ENCODE measurements at regions not wholly inside any gene's neighbourhood (a gene's known extent, or its start where the extent isn't known, plus 50 kb on each side); places are given as distances from the start of the nearest gene placed in this dataset.

DNA sequence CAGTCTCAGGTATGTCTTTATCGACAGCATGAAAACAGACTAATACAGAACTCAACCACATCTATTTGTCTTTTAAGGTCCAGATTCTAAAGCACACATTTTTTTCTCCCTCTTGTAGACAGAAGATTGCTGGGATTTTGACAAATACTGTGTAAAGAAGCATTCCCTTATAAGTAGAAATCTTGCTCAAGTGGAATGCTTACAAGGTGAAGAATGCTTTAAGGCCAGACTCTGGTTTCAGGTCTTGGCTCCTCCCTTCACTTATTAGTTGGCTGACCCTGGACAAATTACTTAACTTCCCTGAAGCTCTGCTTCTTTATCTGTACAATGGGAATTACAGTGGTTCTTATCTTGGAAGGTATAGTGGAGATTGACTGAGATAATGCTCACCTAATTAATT lies 242.3 kb upstream of the IRX5 start:
- Histone ChIP-seq H3F3A (ENCODE audit: insufficient read depth, low read length, poor library complexity, severe bottlenecking) (no peaks in the 10 kb centered on the region), H3K9me3 (ENCODE audit: low read length) (no peaks in the 10 kb centered on the region), H4K20me1 (ENCODE audit: insufficient read depth) (no peaks in the 10 kb centered on the region), H2AFZ (ENCODE audit: low read depth, low read length) (no peak overlapping the region), H3K27ac (ENCODE audit: low read length) (no peak overlapping the region), H3K27me3 (ENCODE audit: insufficient read depth, low read depth, low read length) (peaks cover 7% of the 10 kb centered on the region), H3K9me2 (ENCODE audit: insufficient read depth, low read length) (no peaks in the 10 kb centered on the region), H3K36me3 (ENCODE audit: insufficient read depth, low read length) (no peaks in the 10 kb centered on the region), H3K9ac (ENCODE audit: low read length) (no peak overlapping the region), H3K79me2 (replicated peaks; ENCODE audit: insufficient read depth, low read length) (no peaks in the 10 kb centered on the region), H3K4me2 (ENCODE audit: low read length) (no peak overlapping the region), H3K4me3 (ENCODE audit: low read length) (no peak overlapping the region)
- no peak for TF ChIP-seq EP300 (conservative IDR thresholded peaks at IDR 0.05; ENCODE audit: poor library complexity, severe bottlenecking)
- TF ChIP-seq EZH2 (IDR thresholded peaks at IDR 0.05; ENCODE audit: borderline replicate concordance, insufficient read depth, low read length, poor library complexity, severe bottlenecking), result no peak
- TF ChIP-seq POLR2AphosphoS5 (IDR thresholded peaks at IDR 0.05), result no peak
- no peak for TF ChIP-seq CTCF (IDR thresholded peaks at IDR 0.05; ENCODE audit: poor library complexity, severe bottlenecking)
- no peak for TF ChIP-seq RAD21 (conservative IDR thresholded peaks at IDR 0.05)

- no peaks in the 10 kb centered on the region for H3K9me3 ChIP-seq (ENCODE audit: low read length)
- H2AFZ ChIP-seq (ENCODE audit: low read depth, low read length), result no peak overlapping the region
- no peak overlapping the region for H3K27ac ChIP-seq (ENCODE audit: low read length)
- H3F3A ChIP-seq (ENCODE audit: insufficient read depth, low read length, poor library complexity, severe bottlenecking), result no peaks in the 10 kb centered on the region
- peaks cover 7% of the 10 kb centered on the region for H3K27me3 ChIP-seq (ENCODE audit: insufficient read depth, low read depth, low read length)
- H3K36me3 ChIP-seq (ENCODE audit: insufficient read depth, low read length), result no peaks in the 10 kb centered on the region
- H3K4me3 ChIP-seq (ENCODE audit: low read length), result no peak overlapping the region
- TF ChIP-seq POLR2AphosphoS5 (IDR thresholded peaks at IDR 0.05) (no peak), CTCF (IDR thresholded peaks at IDR 0.05; ENCODE audit: poor library complexity, severe bottlenecking) (no peak)
- no peak overlapping the region for H3K9ac ChIP-seq (ENCODE audit: low read length)
- no peaks in the 10 kb centered on the region for H3K9me2 ChIP-seq (ENCODE audit: insufficient read depth, low read length)
- no peak overlapping the region for H3K4me2 ChIP-seq (ENCODE audit: low read length)
- no peaks in the 10 kb centered on the region for H3K79me2 ChIP-seq (replicated peaks; ENCODE audit: insufficient read depth, low read length)
- no peaks in the 10 kb centered on the region for H4K20me1 ChIP-seq (ENCODE audit: insufficient read depth)
Observed at GRCh38 chr16:54687043-54687899, 243.4 kb upstream of the IRX5 start.

- TF ChIP-seq SMC3 (conservative IDR thresholded peaks at IDR 0.05; ENCODE audit: poor library complexity), result no peak
- TF ChIP-seq, protein P1, sequence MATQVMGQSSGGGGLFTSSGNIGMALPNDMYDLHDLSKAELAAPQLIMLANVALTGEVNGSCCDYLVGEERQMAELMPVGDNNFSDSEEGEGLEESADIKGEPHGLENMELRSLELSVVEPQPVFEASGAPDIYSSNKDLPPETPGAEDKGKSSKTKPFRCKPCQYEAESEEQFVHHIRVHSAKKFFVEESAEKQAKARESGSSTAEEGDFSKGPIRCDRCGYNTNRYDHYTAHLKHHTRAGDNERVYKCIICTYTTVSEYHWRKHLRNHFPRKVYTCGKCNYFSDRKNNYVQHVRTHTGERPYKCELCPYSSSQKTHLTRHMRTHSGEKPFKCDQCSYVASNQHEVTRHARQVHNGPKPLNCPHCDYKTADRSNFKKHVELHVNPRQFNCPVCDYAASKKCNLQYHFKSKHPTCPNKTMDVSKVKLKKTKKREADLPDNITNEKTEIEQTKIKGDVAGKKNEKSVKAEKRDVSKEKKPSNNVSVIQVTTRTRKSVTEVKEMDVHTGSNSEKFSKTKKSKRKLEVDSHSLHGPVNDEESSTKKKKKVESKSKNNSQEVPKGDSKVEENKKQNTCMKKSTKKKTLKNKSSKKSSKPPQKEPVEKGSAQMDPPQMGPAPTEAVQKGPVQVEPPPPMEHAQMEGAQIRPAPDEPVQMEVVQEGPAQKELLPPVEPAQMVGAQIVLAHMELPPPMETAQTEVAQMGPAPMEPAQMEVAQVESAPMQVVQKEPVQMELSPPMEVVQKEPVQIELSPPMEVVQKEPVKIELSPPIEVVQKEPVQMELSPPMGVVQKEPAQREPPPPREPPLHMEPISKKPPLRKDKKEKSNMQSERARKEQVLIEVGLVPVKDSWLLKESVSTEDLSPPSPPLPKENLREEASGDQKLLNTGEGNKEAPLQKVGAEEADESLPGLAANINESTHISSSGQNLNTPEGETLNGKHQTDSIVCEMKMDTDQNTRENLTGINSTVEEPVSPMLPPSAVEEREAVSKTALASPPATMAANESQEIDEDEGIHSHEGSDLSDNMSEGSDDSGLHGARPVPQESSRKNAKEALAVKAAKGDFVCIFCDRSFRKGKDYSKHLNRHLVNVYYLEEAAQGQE (IDR thresholded peaks at IDR 0.05; ENCODE audit: borderline replicate concordance), result no peak
- no peak for TF ChIP-seq EP300 (conservative IDR thresholded peaks at IDR 0.05; ENCODE audit: poor library complexity, severe bottlenecking)
- no peak for TF ChIP-seq CTCF (IDR thresholded peaks at IDR 0.05; ENCODE audit: poor library complexity, severe bottlenecking)
- TF ChIP-seq MXI1 (conservative IDR thresholded peaks at IDR 0.05; ENCODE audit: poor library complexity, severe bottlenecking), result no peak
- TF ChIP-seq RAD21 (conservative IDR thresholded peaks at IDR 0.05), result no peak
- no peak for TF ChIP-seq EZH2 (IDR thresholded peaks at IDR 0.05; ENCODE audit: borderline replicate concordance, insufficient read depth, low read length, poor library complexity, severe bottlenecking)
- TF ChIP-seq POLR2AphosphoS5 (IDR thresholded peaks at IDR 0.05), result no peak
- TF ChIP-seq TAF1 (IDR thresholded peaks at IDR 0.05; ENCODE audit: low read depth), result no peak
Observed at GRCh38 chr16:54685682-54686081, 245.0 kb upstream of the IRX5 start.

More at GRCh38 chr16:54685682-54686081, 245.0 kb upstream of the IRX5 start:
- H3K4me2 ChIP-seq (ENCODE audit: low read length), result no peak overlapping the region
- H3K36me3 ChIP-seq (ENCODE audit: insufficient read depth, low read length), result no peaks in the 10 kb centered on the region
- no peaks in the 10 kb centered on the region for H3K9me3 ChIP-seq (ENCODE audit: low read length)
- H3K9me2 ChIP-seq (ENCODE audit: insufficient read depth, low read length), result no peaks in the 10 kb centered on the region
- no peak overlapping the region for H3K4me3 ChIP-seq (ENCODE audit: low read length)
- H3K27ac ChIP-seq (ENCODE audit: low read length), result no peak overlapping the region
- H2AFZ ChIP-seq (ENCODE audit: low read depth, low read length), result no peak overlapping the region
- H3K79me2 ChIP-seq (replicated peaks; ENCODE audit: insufficient read depth, low read length), result no peaks in the 10 kb centered on the region
- peaks cover 7% of the 10 kb centered on the region for H3K27me3 ChIP-seq (ENCODE audit: insufficient read depth, low read depth, low read length)
- H4K20me1 ChIP-seq (ENCODE audit: insufficient read depth), result no peaks in the 10 kb centered on the region
- H3F3A ChIP-seq (ENCODE audit: insufficient read depth, low read length, poor library complexity, severe bottlenecking), result no peaks in the 10 kb centered on the region
- H3K9ac ChIP-seq (ENCODE audit: low read length), result no peak overlapping the region
